Stimulated activated CD8-positive, alpha-beta memory T cell treated with anti-CD3 and anti-CD28 coated beads, Interleukin-4, amount 100 ng/mL, for 48 hours (primary cell): ENCODE measurements at regions not wholly inside any gene's neighbourhood (a gene's known extent, or its start where the extent isn't known, plus 50 kb on each side); places are given as distances from the start of the nearest gene placed in this dataset.
"Not testable (repeated sequence)": the region's sequence is repeated elsewhere in the genome, so short reads cannot be mapped to it uniquely, and the experiment has no call there.

ENCODE experiments used
- DNase-seq: peaks from one replicate; pipeline ENCODE4 v3.0.0-alpha.2; 2020

DNA sequence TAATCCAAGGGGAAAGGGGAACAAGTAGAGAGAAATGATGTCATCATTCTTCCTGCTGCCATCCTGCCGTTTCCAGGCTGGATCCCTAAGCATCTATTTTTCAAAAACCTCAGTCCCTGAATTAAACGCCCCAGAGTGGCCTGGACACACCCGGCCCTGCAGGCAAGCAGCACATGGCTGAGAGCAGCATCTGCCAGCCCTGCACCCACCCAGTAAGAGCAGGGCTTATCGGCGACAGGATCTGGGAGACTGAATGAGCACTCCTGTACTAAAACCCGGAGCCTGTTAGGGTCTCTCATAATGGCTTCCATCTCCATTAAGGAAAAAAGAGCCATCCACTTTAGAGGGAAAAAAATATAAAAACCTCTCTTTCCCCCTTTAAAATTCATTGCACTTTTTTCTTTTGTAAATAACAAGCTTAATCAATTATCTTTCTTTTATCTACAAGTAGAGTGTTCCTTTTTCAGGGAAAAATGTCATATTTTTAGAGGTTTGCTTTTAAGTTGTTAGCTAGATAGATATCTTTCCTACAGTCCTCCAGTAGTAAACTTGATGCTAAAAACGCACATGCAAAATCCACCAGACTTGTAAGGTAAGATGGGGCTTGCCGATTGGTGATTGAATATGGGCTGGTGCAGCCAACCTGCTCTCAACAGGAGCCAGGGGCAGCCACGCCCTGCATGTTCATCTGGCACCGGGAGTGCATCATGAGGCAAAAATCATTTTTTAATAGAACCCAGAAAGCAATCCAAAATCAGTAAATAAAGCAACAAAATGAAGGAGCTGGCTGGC lies 457.8 kb downstream of the EIPR1 start:
- DNase-seq, result no peak

- no peak for DNase-seq
Observed at GRCh38 chr2:2919026-2919425, 458.6 kb downstream of the EIPR1 start.

- DNase-seq, result no peak
Observed at GRCh38 chr2:2916621-2917020, 461.0 kb downstream of the EIPR1 start.

DNA sequence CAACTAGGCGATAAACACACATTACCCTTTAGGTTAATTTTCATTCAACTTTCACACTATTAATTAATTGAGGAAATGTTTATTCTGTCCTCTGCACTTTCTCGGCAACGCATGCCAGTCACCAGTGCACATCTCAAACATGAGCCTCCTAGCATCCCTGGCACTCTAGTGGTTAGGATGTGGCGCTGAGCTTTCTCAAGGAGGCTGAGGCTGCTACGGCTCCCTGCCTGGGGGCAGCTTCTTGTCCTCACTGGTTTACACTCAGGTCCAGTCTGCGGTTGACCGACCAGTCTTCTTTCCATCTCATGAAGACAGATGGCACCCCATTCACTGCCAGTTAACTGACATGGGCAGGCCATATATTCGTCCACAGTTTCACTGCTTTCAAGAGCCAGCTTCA lies 463.4 kb downstream of the EIPR1 start:
- no peak for DNase-seq

DNA sequence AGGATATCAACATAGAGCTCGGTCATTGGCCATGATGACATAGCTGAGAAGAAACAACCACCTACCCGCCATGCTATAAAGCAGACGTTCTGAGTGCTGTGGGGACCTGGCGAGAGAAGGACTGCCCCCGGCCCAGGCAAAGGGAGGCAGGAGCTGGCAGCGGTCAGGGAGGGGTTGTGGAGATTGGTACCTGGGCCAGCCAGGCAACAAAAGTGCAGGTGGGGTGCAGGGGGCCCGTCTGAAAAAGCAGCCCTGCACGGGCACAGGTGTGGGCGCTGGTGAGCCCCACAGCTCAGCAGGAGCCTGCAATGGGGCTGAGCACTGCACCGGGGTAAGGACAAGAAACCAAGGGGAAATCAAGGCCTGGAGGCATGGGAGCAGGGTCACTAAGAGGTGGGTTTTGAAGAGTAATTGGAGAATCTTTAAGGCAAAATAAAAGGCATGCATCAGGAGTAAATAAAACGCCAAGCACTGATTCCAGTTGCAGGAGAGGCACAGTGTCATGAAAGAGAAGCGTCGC lies 464.0 kb downstream of the EIPR1 start:
- no peak for DNase-seq

DNA sequence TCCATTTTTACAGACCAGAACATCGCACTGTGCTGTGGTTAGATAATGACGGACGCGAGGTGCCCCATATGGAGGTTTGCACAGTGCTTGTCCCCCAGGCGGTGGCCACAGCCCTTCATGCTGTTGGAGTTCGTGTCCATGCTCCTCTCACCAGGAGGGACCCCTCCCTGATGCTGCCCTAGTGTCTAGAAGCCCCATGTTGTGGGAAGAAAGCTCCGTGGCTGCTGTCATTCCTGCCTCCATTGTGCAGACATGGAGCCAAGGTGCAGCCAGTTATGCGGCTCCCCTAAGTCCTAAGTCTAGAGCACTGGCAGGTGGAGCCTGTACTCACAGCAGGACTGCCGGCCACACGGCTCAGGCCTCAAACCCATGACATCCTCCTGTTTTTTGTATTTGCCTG lies 464.9 kb downstream of the EIPR1 start:
- no peak for DNase-seq

DNA sequence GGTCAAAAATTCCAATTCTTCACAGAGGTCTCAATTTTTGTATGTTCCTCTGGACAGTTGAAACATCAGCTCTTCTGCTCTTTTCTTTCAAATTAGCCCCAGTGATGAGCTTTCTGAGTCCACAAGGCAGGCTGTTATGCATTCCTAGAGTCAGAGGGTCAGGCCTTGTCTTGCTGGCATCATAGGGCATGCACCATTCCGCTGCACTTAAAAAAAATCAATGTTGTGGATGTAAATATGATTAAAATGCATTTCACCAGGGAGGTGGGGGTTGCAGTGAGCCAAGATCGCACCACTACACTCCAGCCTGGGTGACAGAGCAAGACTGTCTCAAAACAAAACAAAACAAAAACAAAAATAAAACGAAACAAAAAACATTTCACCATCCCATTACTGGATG lies 465.3 kb downstream of the EIPR1 start:
- no peak for DNase-seq

GRCh38 chr2:2910259-2910658 lies 467.4 kb downstream of the EIPR1 start:
- DNase-seq, result no peak

- no peak for DNase-seq
Observed at GRCh38 chr2:2909086-2910035, 468.3 kb downstream of the EIPR1 start.

DNA sequence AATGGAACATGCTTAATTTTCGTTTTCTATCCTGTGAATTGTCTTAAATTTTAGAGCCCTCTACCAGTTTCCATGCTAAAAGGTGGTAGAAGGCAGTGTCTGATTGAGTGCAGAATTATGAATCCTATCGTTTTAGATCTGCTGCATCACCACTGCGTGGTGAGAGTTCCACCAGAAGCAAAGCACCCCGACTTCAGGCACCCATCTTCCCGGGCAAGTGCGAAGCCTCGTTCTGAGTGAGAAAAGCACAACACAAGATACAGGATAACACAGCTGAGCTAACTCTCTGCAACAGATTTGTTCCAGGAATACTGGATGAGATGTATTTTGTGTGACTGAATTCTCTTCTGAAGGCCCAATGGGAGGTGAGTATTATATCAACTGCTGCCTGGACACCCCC lies 471.5 kb downstream of the EIPR1 start:
- no peak for DNase-seq

DNA sequence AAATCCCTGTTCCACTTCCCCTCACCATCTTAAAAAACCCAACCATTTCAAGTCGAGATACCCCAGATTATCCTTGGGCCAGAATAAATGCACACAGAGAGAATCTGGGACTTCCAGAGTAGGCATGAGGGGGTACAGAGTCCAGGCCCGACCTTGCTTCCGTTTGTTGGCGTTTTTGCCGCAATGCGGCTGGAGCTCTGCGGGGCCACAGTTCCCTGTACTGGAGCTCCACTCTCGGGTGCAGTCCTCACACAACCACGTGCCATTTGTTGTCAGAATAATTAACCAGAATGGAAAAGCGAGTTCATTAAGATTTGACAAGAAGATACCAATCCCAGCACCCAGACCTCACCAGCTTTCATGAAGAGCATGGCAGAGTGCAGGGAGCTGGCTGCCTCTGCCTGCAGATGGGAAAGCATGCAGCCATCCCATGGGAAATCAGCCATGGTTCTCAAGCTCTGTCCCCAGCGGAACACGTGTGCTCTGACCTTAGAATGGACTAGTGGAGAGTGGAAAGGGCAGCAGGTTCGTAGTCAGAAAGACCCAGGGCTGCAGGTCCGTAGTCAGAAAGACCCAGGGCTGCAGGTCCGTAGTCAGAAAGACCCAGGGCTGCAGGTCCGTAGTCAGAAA lies 472.8 kb downstream of the EIPR1 start:
- no peak for DNase-seq

- DNase-seq, result no peak
Observed at GRCh38 chr2:2902547-2903281, 474.9 kb downstream of the EIPR1 start.

DNA sequence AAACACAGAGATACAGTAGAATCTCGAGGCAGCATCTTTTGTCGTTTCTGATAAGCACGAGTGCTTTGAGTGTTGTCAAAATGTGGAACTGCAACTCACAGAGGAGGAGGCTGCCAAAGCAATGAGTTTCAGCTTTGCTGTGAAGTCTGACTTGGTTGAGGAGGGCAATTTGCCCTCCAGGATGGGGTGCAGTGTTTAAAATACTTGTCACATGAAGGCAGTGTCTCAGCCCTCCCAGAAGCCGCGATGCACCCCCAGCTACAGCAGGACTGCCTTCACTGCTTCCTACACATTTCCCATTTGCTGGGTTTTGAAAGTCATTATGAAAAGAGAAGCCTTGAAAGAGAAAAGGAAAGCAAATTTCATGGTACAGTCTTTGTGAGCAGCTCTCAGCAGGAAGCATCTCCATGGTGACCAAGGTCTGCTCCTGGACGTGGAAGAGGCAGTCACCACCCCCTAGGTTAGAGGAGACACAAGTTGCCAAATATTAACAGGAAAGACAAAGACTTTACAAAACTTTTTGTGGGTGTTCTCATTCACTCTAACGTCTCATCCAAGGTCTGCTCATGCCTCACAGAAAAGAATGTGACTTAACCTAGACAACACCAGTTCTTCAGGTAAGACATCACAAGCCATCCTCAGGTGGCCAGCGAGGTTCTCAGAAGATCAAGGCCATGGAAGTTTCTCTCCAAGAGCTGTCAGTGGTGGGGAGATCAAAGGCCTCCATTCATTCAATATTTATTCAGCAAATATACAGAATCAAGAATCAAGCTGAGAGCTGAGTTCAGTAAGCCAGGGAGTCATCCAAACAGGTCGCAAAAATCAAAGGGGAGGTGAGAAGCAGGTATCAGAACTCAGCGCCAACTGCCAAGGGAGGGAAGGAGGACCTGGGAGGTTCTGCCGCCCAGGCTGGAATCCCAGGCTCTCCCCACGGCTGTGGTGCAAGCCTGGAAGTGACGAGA lies 476.0 kb downstream of the EIPR1 start:
- no peak for DNase-seq

DNA sequence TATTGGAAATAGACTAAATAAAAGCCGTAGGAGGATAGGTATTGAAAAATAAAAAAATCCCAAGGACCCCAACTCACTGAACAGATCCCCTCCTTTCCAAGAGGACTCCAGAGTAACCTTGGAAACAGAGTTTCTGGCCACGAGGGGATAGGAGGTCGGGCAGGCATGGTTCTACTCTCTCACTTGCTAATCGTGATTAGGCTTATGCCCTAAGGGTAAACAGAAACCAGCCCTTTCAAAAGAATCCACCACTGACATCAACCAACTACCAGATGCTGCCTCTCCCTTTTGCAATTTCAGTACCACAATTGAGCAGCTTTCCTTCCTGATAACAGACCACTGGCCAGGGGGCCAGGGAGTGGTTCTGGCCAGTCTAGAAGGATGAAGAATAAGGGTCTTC lies 477.8 kb downstream of the EIPR1 start:
- no peak for DNase-seq

GRCh38 chr2:2898744-2899143 lies 478.9 kb downstream of the EIPR1 start:
- DNase-seq, result no peak

- no peak for DNase-seq
Observed at GRCh38 chr2:2896643-2897042, 481.0 kb downstream of the EIPR1 start.

DNA sequence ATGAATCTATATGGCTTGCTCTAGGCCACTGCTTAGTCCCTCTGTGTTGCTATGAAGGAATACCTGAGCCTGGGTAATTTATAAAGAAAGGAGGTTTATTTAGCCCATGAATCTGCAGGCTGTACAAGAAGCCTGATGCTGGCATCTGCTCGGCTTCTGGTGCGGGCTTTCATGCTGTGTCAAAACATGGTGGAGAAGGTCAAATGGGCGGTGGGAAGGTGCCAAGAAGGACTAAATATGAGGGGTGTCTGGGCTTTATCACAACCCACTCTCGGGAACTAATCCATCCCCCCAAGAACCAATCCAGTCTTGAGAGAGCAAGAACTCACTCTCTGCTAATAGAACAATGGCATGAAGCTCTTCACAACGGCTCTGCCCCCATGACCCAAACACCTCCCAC lies 481.6 kb downstream of the EIPR1 start:
- DNase-seq, result no peak

DNA sequence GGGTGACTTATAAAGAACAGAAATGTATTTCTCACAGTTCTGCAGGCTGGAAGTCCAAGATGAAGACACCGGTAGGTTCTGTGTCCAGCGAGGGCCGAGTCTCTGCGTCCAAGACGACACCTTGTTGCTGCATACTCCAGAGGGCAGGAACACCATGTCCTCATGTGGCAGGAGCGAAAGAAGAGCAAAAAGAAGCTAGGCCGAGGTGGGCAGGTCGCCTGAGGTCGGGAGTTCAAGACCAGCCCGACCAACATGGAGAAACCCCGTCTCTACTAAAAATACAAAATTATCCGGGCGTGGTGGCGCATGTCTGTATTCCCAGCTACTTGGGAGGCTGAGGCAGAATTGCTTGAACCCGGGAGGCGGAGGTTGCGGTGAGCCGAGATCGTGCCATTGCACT lies 483.6 kb downstream of the EIPR1 start:
- DNase-seq, result not testable (repeated sequence)

DNA sequence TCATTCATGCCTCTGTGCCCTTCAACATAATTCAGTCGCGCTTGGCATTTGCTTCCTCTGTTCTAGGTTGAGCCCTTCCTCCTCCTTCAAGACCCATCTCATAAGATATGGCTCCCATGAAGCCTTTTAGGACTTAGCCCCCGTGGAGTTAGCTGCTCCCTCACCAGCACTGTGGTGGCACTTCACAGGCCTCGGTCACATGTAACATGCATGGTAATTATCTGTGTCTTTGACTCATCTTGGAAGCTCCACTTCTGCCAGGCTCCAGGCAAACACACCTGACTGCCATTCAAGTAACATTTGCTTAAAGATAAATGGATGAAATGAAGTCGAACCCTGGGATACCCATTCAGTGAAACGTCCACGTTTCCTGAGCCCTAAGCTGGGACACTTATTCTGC lies 484.7 kb downstream of the EIPR1 start:
- no peak for DNase-seq

GRCh38 chr2:2892378-2892777 lies 485.2 kb downstream of the EIPR1 start:
- DNase-seq, result no peak

GRCh38 chr2:2890901-2891300 lies 486.7 kb downstream of the EIPR1 start:
- no peak for DNase-seq
